ENCODE measurements at regions not wholly inside any gene's neighbourhood (a gene's known extent, or its start where the extent isn't known, plus 50 kb on each side); places are given as distances from the start of the nearest gene placed in this dataset.
"Not testable (repeated sequence)": the region's sequence is repeated elsewhere in the genome, so short reads cannot be mapped to it uniquely, and the experiment has no call there.

DNA sequence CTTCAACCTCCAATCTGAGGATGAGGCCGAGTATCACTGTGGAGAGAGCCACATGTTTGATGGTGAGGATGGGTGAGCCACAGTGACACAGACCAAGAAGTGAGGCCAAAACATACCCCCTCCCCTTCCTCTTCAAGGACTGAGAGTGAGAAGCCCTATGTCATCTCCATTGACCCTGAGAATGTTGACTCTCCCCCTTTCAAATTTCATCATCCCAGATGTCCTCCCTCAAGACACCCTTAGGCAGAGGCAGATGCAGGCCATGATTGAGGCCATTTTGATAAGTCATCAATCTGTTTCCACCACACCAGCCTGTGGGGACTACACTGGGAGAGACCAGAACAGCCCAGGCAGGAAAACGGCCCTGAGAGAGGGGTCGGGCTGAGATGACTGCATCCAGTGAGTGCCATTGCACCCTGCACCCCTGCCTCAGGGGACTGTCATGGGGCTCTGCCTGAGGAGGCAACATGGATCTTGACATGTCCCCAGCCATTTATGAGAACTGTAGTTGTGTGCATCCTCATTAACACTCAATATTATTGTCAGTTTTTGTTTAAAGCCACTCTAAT is 84.2 kb upstream of the IGLL5 start:
- no peak for DNase-seq
- no peak for ATAC-seq

DNA sequence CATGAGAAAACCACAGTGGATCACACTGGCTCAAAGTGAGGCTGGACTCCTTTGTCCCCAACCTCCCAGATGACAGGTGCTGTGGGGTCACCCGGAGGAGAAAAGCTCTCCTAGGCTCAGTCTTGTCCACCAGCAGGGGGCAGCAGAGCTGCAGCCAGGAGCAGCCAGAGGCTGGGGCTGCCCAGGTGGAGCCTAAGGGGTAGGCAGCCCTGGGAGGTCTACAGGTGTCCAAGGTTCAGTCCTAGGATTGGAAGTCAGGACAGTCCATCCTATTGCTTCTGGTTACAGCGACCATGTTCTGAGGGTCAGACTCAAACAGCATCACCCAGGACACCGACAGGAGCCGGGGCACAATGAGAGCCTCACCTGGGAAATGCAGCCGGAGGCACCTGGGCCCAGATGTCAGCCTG is 77.6 kb upstream of the IGLL5 start:
- peak; percentile 83 for DNase-seq
- peak; percentile 86 for ATAC-seq

DNA sequence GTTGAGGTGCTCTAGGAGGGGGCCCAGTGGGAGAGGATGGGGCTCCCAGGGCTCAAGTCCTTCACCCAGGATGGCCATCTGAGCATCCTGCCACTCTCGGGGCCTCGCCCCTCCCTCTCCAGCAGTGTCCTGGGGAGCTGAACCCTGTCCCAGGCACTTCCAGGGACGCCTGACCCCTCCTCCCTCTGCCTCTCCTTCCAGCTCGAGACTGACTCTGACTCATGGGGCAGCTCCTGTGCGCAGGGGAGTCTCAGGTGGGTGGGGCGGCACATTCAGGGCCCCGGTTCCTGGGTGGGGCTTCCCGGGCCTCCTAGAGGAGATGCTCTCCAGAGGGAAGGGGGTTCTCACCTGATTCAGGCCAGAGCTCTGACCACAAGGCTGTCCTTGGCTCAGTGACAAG is 77.1 kb upstream of the IGLL5 start:
- ATAC-seq (no peak), DNase-seq (no peak)

DNA sequence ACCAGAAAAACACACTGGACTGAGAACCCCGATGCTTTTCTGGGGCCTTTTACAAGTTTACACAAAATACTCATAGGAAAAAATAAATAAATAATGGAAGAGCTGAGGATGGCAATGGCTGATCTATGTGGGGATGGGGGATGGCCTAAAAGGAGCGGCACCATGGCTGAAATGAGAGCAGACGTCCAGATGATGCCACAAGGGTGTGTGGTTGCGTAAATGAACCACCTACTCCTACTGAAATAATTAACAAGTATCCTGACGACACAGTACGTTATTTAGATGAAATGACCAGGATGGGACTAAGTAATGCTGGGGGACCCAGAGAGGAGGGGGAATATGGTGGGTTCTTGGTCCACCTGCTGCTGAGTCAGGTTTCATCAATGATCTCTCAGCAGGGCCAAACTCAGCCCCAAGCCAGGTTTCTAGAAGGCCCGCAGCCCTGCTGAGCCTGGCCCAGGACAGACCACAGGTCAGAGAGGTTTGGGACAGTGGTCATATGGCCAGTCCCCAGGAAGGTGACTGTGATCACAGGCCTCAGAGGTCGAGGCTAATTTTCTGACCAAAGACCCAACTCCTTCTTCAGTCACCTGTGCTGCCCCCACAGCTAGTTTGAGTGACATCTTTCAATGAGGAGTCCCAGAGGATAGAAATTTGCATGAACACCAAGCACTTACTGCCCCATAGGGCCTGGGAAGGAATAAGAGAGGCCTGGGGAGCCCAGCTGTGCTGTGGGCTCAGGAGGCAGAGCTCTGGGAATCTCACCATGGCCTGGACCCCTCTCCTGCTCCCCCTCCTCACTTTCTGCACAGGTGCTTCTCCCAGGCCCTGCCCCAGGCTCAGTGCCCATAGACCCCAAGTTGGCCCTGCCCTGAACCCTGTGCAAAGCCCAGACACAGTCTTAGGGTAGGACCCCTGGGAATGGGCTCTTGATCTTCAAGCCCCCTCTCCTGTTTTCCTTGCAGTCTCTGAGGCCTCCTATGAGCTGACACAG is 76.3 kb upstream of the IGLL5 start:
- no peak for DNase-seq

DNA sequence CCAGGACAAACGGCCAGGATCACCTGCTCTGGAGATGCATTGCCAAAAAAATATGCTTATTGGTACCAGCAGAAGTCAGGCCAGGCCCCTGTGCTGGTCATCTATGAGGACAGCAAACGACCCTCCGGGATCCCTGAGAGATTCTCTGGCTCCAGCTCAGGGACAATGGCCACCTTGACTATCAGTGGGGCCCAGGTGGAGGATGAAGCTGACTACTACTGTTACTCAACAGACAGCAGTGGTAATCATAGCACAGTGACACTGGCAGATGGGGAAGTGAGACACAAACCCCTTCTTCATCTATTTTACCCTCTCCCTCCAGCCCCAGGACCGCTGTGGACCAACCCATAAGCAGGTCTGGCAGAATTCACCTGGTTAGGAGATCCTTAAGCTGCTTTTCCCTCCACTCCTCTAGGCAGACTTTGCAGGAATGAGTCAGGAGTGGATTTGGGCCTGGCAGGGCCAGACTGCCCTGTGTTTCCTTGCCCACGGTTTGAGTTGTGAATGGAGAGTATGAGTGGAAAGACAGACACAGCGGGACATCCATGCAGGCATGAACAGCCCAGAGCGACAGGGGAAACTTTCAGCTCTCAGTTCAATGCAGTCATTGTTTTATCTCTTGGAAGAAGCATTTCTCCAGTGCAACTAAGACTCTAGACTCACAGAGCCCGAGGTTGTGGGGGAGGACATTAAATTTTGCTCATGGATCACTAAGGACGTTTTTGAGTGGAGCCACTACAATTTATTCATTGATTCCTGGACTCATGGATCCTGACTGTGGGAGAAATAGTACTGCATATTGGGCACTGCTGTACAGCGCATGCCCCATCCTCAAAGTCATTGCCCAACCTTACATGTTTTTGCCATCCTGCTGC is 75.3 kb upstream of the IGLL5 start:
- DNase-seq (no peak), ATAC-seq (no peak)

More for the DNA sequence above, 76.3 kb upstream of the IGLL5 start:
- ATAC-seq: no peak

DNA sequence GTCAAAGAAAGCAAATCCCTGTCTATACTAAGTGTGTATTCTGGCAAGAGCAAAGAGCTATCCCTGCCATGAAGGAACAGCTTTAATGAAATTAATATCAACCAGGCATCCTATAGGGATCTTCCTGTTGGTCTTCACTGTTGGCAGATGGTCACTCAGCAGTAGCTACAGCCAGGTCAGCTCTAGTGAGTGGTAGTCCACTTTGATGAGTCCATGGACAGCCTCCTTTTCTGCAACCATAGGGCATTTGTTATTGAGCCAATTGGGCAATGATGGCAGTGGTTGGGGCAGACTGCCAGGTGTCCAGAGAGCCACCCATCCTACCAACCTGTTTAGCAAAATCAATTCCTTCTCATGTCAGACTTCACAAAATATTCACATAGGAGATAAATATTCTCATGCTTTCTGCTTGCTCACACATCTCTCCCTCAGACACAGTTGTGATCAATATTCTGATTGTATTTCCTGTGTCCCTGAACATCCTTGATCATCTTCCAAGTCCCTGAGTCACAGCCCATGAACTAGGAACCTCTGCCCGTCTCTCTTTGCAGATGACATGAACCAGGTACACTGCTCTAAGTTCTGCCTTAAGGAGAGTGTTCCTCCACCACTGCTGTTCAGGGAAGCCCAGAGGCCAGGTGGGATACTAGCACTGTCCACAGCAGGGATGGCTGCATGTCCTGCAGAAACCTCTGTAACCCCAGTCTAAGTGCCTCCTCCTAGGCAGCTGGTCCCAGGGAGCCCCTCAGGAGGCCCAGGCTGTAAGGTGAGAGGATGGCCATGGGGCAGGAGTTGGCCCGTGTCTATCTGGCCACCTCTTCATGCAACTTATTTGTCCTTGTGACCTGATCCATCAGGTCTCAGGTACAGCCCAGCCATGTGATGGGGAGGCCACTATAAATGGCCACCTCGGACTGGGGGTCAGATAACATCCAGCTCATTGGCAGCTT is 74.2 kb upstream of the IGLL5 start:
- ATAC-seq: no peak
- no peak for DNase-seq

DNA sequence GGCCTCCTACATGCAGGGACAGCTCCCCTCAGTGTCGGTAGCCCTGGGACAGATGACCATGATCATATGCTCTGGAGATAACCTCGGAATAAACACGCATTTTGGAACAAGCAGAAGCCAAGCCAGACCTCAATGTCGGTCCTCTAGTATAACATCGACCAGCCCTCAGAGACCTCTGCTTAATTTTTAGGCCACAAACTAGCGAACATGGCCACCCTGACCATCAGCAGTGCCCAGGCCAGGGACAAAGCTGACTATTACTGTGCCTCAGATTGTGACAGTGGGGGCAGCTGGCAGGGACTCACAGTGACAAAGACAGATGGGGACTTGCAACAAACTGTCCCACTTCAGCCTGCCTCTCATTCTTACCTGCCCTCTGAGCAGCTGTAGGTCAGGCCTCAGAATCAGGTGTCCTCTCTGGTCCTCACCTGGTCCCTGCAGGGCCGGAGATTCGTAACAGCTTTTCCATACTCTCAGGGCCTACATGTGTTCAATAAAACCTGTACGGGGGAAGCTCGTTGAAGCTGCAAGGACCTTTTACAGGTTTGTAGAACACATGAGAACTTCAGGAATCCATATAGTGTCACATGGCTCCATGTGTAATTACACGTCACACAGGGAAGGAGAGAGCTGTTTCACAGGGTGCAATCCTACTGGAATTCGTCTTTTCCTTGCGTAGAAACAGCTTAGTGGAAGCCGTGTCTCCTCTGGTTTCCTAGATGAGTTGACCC is 72.8 kb upstream of the IGLL5 start:
- DNase-seq (no peak), ATAC-seq (no peak)

DNA sequence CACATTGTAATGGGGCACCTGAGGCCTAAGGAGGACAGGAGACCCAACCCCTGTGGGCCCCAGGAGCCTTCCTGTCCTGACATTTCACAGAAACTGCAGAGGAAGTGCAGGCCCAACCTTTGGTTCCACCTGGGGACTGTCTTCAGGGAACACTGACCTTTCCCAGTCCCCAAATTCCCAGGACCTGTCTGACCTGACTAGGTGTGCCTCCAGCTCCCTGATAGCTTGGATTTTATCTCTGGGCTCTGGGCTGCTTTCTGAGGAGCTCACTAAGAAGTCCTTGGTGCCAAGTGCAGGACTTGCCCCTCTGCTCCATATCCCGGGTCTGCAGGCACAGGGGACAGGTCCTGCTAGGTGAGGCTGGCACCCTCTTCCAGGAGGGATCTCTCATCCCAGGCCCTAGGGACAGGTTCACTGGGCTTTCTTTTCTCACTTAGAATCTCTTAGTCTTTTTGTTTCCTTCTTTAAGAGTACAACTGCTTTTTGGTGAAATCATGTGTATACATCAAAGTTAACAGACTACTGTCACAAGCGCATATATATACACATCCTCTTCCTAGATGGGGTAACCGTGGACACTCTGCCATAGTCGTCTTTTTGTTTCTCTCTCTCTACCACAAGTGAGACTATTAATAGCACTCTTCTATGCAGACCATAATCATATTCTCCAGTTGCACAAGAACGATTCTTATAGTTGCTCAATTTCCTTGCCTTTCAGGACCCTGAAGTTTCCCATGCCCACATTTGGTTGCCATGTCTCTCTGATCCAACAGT is 72.0 kb upstream of the IGLL5 start:
- DNase-seq (no peak), ATAC-seq (no peak)

DNA sequence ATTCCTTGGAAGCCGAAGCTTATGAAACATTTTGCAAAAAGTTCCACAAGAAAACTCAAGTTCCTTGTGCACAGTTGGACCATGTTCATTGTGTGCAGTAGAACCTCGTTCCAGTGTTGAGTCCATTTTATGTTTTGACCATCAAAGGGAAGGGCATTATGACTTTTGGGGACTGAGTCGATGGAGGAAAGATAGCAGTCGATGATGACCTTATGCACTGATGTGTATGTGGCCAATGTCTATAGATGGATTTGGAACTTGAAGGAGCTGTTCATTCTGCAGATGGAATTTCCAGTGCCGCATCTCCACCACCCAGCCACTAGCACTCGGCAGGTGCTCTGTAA is 71.5 kb upstream of the IGLL5 start:
- no peak for ATAC-seq
- DNase-seq: no peak

DNA sequence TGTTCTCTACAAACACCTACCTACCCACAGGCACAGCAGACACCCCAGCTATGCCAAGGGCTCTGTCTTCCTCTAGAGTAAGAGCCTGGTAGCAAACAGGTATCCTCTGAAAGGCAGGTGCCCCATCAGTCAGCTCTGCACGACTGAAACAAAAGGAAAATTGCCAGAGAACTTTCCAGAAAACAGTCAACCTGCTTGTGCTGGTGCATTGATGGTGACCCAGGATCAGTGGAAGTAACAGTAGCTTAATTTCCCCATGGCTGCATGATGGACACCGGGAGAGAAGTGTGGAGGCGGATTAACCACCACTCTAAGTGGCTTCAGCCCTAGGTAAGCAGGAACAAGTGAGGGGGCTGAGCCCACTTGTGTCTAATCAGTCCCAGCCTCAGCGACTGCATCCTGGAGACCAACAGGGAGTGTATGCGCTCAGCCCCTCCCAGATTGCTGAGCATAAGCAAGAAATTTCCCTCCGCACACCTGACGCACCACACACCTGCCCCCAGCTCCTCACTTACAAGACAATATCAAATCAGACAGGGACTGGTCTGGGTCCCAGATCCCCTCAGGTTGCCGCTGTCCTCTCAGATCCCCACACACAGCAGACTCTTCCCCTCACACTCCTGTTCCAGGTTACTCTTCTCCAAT is 70.7 kb upstream of the IGLL5 start:
- ATAC-seq (no peak), DNase-seq (no peak)

DNA sequence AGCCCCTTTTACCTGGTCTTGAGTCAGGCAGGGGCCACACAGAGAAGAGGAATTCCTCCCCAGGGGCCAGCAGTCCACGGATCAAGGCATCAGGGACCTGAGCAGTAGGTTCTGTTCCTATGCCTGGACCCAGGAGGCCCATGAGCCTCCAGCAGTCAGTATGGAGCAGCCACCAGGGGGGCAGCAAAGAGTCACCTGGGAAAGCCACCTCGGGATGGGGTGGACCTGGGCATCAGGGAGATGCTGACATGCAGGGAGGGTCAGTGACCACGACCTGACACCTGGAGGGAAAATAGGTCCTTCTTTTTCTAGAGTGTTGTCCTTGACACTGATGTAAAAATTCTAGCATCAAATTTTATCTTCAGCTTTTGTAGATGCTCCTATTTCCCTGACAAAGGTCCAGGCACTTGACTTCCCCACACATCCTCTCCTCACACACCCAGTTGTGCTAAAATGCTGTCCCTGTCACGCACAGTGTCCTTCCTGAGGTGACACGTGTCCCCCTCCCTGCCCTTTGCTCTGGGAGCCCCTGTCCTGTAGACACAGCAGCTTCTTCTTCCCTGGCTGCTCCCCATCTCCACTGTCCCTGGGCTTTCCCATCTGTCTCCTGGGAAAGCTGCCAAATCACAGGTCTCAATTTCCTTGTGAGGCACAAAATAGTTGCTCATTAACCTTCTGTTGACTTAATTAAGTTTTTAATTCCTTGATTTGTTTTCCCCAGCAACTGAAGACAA is 70.0 kb upstream of the IGLL5 start:
- DNase-seq (no peak), ATAC-seq (no peak)

DNA sequence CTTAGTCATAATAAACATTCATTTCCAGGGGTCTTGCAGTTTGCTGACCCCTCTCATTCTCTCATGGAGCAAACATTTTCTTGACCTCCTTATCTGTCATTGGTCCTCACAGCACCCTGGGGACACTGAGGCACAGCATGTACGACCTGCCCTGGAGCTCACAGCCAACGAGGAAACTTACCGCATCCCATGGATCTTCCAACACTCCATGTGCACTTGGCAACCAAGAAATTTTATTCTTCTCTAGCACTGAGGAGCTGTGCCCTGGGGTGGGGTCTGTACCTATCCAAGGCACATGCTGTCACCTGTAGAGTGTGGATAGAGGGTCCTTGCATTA is 69.4 kb upstream of the IGLL5 start:
- DNase-seq (no peak), ATAC-seq (no peak)

DNA sequence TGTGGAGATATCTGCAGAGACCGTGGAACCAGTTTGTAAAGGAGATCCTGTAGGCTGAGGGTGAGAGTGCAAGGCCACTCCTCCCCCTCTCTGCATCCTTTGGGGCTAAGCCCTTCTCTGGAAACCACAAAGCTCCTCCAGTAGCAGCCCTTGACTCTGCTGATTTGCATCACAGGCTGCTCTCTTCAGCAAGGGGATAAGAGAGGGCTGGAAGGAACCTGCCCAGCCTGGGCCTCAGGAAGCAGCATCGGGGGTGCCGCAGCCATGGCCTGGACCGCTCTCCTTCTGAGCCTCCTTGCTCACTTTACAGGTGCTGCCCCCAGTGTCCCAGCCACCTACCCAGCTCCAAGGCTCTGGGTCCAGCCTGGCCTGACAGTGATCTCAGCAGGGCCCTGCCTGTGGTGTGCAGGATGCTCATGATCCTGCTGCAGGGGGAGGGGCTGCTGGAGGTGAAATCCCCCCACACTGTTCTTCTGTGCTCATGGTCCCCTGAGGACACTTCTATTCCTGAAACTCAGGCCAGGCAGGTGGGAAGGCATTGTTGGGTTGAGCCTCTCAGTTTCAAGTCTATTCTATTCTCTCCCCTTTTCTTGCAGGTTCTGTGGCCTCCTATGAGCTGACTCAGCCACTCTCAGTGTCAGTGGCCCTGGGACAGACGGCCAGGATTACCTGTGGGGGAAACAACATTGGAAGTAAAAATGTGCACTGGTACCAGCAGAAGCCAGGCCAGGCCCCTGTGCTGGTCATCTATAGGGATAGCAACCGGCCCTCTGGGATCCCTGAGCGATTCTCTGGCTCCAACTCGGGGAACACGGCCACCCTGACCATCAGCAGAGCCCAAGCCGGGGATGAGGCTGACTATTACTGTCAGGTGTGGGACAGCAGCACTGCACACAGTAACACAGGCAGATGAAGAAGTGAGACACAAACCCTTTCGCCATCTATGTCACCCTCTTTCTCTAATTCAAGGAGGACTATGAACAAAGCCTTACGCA is 68.5 kb upstream of the IGLL5 start:
- DNase-seq (no peak), ATAC-seq (peak; percentile 65)

DNA sequence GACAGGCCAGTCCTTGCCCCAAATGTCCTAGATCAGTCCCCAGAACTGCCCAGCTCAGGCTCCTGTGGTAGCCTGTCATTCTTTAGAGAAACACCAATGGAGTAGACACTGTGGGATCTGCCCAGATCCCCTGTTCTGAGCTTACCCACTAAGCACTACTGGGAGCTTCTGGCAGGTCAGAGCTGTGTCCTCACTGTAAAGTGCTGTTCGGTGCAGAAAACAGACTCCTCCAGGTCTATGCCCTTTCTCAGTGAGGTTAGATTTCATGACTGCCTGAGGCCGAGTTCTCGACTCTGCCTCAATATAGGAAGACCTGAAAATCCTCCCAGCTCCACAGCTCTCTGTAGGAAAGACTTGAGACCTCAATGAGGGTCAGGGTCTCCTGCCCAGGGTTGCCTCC is 67.5 kb upstream of the IGLL5 start:
- DNase-seq: no peak
- no peak for ATAC-seq

DNA sequence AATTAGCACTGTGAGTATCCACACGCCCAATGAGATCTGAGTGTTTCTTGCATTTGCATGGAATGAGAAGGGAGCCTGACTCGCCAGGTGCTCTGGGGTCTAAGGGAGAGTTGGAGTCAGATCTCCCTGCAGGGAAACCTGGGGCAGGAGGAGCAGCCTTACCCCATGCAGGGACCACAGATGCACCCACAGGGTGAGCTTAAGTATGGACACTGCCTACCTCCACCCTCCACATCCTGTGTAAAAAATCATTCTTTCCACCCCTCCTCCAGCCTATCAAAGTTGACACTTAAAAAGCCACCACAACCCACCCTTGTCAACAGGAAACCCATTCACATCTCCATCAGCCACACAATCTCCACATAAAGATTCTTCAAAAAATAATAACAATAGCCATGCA is 67.0 kb upstream of the IGLL5 start:
- ATAC-seq (peak; percentile 76), DNase-seq (peak; percentile 39)

DNA sequence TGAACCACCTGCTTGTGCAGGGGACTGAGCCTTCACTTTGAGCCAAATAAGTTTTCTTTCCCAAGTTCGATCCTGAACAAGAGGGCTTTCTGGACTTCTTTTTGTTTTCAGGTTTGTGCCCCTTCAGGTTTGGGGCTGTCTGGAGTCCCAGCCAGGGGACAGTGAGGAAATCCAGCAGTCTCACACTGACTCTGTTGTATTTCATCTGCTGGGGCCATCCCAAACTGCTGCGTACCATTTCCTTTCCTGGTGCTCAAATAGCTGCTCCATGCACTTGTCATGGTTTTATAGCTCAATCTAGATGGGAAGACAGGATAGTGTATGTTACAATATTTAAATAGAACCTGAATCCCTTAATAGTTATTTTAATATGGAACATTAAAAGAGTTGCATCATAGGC is 66.3 kb upstream of the IGLL5 start:
- DNase-seq (no peak), ATAC-seq (no peak)

DNA sequence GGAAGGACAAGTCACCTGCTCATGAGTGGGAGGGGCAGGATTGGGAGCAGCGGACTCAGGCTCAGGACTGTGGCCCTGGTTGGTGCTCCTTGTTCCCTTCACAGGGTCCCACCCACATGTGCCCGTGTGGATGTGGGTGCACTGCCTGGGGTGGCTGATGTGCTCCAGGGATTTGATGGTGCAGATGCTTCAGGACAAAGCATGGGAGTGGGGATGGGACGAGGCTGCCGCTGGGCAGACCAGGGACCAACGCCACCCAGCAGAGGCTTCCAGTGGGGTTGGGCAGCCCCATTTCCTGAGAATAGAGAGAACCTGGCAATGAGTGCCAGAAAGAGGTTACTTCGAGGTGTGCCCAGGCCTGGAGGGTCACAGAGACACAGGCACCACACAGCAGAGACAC is 65.5 kb upstream of the IGLL5 start:
- ATAC-seq: no peak
- DNase-seq: no peak

DNA sequence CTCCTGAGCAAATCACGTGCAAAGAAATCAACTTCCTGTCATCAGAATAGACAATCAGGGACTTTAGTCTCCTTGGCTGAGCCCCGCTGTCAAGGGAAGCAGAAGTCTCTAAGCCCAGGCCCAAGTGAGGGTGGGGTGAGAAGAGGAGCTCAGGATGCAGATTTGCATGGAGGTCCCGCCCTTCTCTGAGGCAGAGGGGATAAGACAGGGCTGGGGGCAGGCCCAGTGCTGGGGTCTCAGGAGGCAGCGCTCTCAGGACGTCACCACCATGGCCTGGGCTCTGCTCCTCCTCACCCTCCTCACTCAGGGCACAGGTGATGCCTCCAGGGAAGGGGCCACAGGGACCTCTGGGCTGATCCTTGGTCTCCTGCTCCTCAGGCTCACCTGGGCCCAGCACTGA is 65.1 kb upstream of the IGLL5 start:
- DNase-seq, ATAC-seq: not testable (repeated sequence)
